NCI-H1930 (cell line): ENCODE measurements at regions not wholly inside any gene's neighbourhood (a gene's known extent, or its start where the extent isn't known, plus 50 kb on each side); places are given as distances from the start of the nearest gene placed in this dataset.
A peak's percentile ranks its signal among the peaks of the same experiment; 100 is the strongest.

ENCODE experiments used
- DNase-seq, 2 experiments: peaks; one replicate each; lab custom pipeline; 2025; lab: John Stamatoyannopoulos, UW

DNA sequence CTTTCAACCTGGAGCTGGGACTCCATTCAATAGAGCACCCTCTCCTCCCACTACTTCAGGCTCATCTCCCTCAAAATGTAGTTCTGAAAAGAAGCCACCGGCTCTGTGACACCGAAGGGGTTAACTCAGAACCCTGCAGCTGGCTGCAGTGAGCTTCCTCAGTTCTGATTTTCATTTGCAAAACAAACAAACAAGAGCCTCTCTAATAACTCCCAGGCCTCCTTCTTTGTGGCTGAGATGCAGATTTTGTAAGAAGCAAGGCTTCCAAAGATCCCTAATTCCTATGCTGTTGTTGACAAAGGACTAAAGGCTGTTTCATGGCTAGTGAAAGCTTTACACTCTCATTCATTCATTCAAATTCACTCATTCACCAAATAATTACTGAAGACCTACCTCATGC is 333.4 kb upstream of the TBX3 start:
- no peak for DNase-seq

DNA sequence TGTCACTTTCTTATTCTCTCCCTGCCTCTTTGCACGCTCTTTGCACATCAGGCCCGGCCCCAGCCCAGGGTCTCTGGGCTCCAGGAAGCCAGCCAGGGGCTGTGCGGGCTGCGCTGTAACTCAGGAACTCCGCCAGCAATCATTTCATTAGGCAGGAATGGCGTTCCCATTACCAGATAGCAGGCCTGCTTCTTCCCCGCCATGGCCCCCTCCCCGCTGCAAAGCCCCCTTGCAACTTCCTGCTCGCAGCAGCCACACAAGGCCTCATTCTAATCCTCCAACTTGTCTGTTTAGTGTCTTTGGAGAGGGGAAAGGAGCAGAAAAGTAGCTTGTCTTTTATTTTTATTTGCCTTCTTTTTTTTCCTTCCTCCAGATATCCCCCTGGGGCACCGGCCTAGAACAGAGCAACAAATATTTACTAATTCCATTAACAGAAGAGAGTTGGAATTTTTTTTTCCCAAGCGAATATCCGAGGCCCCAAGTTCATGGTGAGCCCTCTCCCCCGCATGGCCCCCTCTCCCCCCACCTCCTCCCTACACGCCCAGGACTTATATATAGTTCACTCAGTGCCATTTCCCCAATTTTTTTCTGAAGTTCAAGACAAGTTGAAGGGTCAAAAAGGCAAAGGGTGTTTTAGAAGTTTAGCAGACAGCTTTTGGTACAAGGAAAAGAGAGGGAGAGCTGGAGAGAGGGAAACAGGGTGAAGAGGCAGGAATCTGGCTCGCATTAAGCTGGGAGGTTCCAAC is 329.4 kb upstream of the TBX3 start:
- no peak for DNase-seq

DNA sequence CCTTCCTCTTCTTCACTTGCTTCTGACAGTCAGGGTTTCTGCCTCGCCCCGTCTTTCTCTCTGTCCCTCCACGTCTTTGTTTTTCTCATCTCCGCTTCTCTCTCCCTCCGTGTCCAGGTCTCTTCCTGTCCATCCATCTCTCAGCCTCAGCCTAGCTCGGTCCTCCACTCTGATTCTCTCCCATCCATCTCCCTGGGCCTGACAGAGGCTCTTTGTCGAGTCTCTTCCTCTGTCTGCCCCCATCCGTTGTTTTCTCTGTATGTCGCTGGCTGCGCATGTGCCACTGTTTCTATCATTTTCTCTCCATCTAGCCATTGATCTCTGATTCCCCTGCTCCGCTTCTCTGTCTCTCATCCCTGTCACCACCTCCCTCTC is 328.9 kb upstream of the TBX3 start:
- DNase-seq = no peak

DNA sequence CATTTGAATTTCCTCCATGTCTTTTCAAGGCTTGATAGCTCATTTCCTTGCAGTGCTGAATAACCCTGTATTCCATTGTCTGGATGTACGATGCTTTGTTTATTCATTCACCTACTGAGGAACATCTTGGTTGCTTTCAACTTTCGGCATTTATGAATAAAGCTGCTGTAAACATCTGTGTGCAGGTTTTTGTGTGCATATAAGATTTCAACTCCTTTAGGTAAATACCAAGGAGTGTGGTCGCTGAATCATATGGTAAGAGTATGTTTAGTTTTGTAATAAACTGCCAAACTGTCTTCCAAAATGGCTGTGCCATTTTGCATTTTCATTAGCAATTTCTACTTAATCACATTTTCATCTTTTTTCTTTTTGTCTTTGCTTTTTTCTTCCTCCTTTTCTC is 327.7 kb upstream of the TBX3 start:
- DNase-seq = no peak

DNA sequence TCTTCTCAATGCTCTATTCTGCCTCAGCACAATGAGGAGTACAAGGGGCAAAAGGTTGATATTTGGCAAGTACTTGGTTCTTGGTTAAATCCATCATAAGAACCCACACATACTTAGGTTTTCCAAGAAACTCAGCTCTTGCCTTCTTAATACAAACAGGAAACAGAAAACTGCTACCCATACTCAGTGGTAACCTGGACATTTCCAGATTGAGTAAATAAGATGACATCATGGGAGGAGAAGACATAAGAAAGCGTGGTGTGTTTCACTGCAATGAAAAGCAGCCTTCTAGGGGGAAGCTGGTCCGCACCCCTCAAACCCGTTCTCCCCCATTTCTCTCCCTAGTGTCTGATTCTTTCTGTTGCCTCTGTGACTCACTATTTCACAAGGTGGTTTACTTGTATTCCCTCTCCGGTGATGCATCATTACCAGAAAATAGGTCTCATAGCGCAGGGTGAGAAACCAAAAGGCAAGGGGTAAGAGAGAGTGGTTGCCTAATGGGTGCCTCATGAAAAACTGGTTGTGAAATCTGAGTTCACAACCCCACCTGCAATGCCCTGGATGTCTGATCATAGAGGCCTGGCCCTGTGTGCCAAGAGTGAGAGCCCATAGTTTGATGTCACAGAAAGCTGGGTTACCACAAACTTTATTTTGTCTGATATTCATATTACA is 326.5 kb upstream of the TBX3 start:
- no peak for DNase-seq

DNA sequence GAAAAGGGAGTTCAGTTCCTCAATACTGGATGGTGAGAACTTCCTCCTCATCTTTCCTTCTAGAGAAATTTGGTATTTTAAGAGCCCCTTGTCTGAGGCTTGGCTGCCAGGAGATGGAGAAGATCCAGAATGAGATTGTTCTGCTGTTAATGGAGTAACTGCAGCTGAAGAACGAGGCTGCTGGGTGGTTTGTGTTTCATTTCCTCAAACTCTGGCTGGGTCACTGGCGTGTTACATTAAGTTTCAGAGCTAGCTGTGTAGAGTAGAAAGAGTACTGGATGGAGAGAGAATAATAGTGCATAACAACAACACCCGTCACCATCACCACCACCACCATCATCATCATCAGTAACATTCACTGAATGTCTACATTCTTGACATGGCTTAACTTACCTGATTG is 325.0 kb upstream of the TBX3 start:
- DNase-seq = no peak

DNA sequence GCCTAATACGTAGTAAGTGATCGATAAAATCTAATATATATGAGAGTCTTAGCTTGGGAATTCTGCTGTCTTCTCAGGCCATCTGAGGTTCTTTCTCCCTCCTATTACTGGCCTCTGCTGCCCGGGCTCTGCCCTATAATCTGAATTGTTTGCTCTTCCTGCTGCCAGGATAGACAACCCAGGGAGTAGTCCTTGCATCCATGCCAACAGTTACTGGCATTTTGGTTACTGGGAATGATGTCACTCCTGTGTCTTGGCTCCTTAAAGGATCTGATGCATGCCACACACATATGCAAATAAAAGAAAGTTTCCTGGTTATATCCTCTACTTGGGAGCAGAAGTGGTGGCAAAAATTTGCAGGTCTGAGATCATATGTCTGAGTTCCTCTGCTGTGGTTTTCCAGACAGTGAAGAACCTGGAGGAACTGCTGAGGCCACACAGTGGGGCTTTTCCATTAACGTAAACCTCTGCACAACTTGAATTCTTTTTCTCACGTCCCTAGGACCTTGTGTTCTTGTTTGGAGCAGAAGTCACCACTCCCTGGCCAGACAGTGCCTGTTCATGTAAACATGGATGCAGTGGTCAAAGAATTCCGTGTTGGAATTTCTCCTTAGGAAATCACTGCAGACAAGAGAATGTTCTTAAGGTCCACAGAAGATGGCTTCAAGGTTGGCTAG is 320.6 kb upstream of the TBX3 start:
- no peak for DNase-seq

DNA sequence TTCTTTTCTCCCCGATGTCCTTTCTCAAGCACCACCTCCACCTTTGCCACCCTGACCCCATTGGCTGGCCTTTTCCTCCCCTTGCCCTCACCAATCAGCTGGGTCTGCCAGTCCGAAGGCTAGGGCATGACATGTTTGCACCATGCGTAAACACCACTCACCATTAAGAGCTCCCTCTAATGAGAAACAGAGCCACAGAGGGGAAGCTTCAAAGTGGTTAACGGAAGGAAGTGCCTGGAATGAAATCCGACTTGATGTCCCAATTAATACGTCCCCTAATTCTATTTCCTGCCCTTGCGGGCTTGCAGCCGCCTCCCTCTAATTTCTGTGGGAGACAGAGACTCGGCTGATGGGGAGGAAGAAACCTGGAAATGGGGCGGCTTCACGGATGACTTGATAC is 318.5 kb upstream of the TBX3 start:
- DNase-seq = no peak

DNA sequence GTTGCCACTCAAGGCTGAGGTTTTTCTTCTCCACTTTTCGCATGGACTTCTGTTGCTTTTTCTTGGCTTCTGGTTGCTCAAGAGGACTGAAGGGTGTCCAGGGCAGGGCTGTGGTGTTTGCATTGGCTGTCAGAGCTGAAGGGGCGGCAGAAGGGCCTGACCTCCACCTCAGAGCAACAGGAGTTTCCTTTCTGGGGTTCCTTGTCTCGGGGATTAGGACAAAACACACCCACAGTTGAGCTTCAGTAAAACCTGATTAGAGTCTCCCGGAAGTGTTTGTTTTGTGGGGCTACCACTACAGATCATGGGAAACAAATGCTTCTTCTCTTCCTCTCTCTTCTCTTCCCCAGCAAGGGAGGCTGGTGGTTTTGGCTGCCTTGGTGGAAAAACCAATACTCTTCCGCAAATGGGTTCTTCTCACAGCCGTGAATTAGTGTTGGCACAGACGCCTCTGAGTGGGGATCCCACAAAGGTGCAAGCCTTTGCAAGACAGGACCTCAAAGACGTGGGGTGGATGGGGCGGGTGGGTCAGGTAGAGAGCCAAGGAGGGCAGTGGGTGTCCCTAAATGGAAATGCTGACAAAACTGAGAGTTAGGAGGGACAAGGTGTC is 317.7 kb upstream of the TBX3 start:
- DNase-seq = no peak

DNA sequence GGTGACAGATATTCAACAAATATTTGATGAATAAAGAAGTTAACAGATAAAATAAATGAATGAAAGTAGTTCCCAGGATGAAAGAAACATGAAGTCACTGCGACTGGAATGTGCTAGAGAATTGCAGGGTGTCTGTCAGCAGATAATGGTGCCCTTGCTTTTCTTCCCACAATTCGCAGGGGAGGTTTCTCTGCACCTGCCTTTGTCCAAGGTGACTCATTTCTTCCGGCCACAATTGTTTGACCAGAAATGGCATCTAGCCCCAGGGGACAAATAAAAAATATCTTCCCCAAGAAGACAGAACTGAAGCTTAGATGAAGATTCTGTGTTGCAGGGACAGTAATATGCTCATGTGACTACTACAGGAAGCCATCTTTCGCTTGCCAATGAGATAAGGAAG is 316.1 kb upstream of the TBX3 start:
- peak; percentile 2 to 60 for DNase-seq

DNA sequence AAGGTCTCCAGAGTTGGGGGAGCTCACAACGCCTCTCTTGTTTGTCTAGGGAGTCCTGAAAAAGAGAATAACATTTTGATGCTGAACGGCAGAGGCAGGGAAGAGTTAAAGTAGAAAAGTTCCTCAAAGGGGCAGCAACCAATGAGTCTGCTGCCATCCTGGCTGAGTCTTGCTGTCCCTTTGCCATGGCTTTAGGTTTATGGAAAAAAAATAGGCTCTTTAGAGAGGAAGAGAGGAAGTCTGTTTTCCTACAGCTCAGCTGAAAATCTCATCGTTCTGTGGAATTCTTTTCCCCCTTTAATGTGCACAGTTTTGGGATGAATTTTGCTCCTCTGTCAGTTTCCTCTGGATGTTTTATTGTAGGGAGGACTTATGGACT is 314.8 kb upstream of the TBX3 start:
- no peak for DNase-seq

DNA sequence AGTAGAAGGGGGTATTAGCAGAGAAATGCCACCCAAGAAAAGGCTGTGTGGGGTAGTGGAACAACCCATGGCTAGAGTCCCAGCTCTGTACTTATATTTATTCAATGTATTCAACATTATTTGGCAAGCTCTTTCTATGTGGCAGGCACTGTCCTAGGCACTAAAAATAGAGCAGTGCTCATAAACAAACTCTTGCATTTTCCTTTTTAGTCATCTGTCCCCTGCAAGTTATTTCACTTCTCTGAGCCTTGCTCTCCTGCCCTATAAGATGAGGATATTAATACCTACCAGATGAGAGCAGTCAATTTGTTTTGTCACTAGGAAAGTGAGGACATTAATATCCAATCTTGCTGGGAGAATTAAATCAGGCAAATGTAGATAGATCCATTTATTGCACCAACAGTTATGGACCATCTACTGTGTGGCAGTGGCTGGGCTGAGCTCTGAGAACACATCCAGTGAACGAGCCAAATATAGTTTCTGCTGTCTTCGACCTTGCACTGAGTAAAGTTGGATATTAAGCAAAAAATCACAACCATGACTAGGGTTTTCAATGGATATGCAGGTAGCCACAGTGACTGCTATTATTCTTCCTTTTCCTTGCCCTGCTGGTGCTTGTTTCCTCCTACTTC is 314.3 kb upstream of the TBX3 start:
- DNase-seq = no peak

DNA sequence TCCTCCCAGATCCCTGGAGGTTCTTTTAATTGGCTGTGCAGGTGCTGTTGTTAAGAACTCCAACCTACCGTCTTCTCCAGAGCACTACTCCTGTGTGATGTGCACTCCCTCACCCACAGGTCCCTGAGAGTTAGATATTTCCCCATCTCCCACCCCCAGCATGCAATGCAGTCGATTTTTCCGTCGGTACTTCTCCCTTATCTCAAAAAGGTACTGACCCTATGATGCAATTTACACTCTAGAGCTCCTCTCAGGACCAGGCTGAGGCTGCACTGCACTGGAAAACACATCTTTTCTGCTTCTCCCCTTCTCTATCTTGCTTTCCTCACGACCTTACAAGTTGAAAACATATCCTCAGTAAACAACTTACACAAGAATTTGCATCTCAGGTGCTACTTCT is 312.4 kb upstream of the TBX3 start:
- no peak for DNase-seq

DNA sequence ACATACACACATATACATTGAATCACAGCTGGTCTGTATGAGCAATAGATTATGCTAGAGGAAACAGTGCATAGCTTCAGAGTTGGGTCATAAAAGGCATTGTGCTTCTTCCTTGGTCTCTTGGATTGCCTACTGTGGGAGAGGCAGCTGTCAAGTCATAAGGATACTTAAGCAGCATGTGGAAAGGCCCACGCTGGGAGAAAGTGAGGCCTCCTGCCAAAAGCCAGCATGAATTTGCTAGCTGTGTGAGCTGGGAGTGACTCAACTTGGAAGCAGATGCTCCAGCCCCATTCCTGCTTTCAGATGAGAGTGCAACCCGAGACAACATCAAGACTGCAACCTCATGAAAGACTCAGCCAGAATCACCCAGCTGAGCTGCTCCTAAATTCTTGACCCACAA is 311.9 kb upstream of the TBX3 start:
- DNase-seq = no peak

DNA sequence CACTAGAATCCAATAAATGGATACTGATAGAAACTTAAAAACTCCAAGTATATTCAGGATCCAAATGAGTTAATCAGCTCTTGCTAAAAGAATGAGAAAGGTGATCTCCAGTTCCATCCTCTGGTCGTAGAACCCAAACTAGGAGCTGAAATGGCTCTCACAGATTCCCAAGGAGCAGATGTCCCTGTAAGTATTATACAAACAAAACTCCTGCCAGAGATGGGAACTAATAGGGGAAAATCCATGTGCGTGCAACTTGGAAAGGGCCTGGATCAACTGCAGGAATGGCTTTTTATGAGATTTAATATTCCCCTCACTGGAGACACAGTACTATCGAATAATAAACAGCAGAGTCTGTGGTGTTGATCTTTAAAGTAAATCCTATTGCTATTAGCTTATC is 309.2 kb upstream of the TBX3 start:
- no peak for DNase-seq

DNA sequence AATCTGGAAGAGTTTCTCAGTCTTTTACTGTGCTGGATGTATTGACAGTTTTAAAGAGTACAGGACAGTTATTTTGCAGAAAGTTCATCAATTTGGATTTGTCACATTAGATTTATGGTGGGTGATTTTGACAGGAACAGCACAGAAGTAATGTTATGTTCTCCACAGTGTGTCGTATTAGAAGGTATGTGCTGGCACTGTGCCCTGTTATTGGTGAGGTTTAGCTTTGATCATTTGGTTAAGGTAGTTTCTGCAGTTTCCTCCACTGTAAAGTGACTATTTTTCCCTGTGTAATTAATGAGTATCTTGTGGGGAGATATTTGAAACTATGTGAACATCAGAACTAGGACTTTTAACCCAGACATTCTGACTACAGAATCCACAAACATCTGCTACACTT is 308.5 kb upstream of the TBX3 start:
- DNase-seq = no peak

DNA sequence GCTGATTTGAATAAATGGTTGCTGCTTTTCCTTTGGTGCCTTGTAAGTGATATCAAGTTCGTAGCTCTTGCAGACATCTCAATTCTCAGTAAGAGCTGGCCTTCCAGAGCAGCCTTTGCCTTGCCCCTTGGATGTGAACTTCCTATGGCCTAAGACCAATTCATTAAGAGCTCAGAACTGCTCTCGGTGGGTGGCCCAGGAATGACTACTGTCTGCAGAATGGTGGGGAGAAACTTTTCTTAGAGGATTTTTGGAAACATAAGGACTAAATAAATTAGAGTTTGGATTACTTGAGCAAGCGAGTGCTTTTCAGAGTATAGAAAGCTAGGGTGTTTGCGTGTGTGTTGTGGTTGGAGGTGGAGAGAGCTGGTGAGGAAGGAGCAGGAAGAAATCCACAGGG is 306.4 kb upstream of the TBX3 start:
- DNase-seq = no peak

DNA sequence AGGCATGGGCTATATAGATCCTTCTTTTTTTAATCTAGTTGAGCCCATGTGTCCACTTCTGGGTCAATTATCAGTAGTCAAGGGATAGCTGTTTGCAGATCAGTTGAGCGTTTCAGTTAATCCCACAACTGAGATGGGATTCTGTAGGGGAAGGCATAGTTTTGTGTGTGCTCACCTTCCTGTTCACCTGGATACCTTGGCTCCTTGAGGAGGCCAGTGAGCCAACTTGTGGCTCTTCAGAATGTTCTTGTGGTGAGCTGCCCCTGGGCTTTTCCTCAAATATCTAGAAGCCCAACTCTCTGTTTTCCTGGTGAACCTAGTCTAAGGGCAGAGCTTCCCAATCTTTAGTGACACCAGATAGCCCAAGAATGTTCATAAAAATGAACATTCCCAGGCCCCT is 302.9 kb upstream of the TBX3 start:
- DNase-seq = no peak

DNA sequence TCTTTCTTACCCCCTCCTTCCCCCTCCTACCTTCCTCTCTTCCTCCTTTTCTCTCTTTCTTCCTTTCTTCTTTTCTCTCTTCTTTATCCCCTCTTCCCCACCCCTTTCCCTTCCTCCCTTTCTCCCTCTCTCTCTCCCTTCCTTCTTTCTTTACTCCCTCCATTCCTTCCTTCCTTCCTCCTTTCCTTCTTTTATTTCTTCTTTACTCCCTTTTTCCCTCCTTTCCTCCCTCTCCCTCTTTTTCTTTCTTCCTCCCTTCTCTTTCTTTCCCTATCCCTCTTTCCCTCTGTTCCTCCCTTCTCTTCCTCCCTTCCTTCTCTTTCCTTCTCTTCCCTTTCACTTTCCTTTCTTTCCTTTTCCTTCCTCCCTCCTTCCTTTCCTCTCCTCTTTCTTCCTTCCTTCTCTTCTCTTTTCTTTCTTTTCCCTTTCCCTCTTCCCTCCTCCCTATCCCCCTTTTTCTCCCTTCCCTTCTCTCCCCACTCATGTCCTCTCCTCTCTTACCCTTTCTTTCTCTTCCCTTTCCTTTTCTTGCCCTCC is 302.3 kb upstream of the TBX3 start:
- no peak for DNase-seq

DNA sequence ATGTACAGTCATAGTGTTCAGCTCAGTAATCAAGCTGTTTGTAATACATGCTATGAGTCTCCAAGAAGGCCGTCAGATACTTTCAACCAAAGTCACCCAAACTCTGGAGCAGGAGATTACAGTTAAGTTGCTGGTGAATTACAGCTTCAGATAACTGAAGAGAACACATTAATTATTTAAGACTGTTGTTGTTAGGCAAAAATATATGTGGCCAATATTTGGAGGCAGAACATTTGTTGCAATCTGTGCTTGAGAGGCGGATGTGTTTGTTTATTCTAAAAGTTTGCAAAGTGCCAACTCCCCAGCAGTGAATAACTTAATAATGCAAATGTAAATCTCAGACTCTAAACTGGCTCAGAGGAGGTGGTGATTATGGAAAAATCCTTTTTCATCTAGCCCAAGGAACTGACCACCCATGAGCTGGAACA is 300.7 kb upstream of the TBX3 start:
- no peak for DNase-seq

DNA sequence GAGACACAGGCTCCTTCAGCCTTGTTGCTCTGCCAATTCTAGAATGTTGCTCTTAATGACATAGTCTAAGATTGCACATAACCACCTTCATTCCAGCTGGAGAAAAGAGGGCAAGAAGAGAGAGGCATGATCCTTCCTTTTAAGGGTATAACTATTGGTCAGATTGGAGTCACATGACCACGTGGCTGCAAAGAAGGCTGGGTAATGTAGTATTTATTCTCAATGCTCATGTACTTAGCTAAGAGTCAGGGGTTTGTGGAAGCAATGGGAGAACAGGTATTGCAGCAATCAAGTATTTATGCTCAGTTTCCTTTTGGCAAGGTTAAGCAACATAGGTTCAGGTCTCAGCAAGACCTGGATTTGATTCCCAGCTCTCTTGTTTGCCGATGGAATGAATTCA is 298.8 kb upstream of the TBX3 start:
- DNase-seq = peak in 1 of 2 experiments; percentile 1

DNA sequence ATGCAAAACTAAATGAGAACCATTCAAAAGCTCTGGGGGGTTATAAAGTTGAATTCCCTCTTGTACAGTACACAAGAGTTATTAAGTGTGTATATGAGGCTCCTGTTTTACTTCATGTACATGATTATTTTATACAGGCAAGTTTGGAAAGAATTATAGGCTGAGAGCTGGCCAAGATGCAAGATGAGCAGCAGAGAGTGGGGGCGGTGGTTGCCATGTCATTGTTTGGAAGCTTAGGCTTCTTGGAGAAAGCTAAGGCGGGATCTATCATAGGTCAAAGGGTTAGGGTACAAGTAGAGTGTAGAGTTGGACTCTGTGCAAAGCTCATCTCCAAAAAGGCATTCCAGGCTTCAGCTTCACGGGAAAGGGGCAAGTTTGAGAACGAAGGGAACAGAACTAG is 297.1 kb upstream of the TBX3 start:
- no peak for DNase-seq
